Fibroblast of lung (primary cell): ENCODE measurements at regions not wholly inside any gene's neighbourhood (a gene's known extent, or its start where the extent isn't known, plus 50 kb on each side); places are given as distances from the start of the nearest gene placed in this dataset.
A peak's percentile ranks its signal among the peaks of the same experiment; 100 is the strongest.

Experiments used
- DNase-seq, 2 donors: peaks; one replicate each; pipeline versions ENCODE4 v3.0.0 to v3.0.0-alpha.2; 2010; ENCODE audit warnings: low read depth in 2 of 2
- H2AFZ ChIP-seq: 2 replicates; pipeline ENCODE4 v1.5.1; 2012; ENCODE audit warnings: low read length, control low read depth, inconsistent platforms
- H3K27ac ChIP-seq: 2 replicates; pipeline ENCODE4 v1.5.1; 2011; ENCODE audit warnings: low read length, control low read depth; ENCODE audit not compliant: insufficient read depth
- H3K27me3 ChIP-seq: 2 replicates; pipeline ENCODE4 v1.5.1; 2011; ENCODE audit warnings: mild to moderate bottlenecking, low read length; ENCODE audit not compliant: control insufficient read depth, insufficient read depth
- H3K36me3 ChIP-seq: 2 replicates; pipeline ENCODE4 v1.5.1; 2011; ENCODE audit warnings: low read length; ENCODE audit not compliant: control insufficient read depth, insufficient read depth
- H3K4me1 ChIP-seq: 2 replicates; pipeline ENCODE4 v1.5.1; 2011; ENCODE audit warnings: low read length; ENCODE audit not compliant: control insufficient read depth, insufficient read depth; ENCODE audit errors: extremely low read depth
- H3K4me2 ChIP-seq: 2 replicates; pipeline ENCODE4 v1.5.1; 2011; ENCODE audit warnings: low read length, control low read depth; ENCODE audit not compliant: insufficient read depth; ENCODE audit errors: extremely low read depth
- H3K4me3 ChIP-seq, 4 experiments: fragments of 200-600 bp in 1 of 4; sonication (generic) in 1 of 4; replicated peaks in 1 of 4; 2 replicates each; pipeline ENCODE4 v1.5.1; 2011 to 2016; ENCODE audit warnings: low read length in 4 of 4, low read depth in 3 of 4, mild to moderate bottlenecking in 3 of 4, control low read depth in 2 of 4, inconsistent platforms in 1 of 4, mixed read lengths in 1 of 4; ENCODE audit not compliant: insufficient read depth in 1 of 4; ENCODE audit errors: control extremely low read depth in 1 of 4
- H3K79me2 ChIP-seq: 2 replicates; pipeline ENCODE4 v1.5.1; 2012; ENCODE audit warnings: mild to moderate bottlenecking, low read length, inconsistent platforms; ENCODE audit not compliant: control insufficient read depth, insufficient read depth
- H3K9ac ChIP-seq: 2 replicates; pipeline ENCODE4 v1.5.1; 2011; ENCODE audit warnings: mild to moderate bottlenecking, low read length, control low read depth; ENCODE audit not compliant: insufficient read depth
- H3K9me3 ChIP-seq: 2 replicates; pipeline ENCODE4 v1.5.1; 2012; ENCODE audit warnings: low read depth, low read length; ENCODE audit not compliant: control insufficient read depth, insufficient read depth
- H4K20me1 ChIP-seq: 2 replicates; pipeline ENCODE4 v1.5.1; 2011; ENCODE audit warnings: low read length; ENCODE audit not compliant: control insufficient read depth, insufficient read depth; ENCODE audit errors: extremely low read depth
- EZH2 ChIP-seq: IDR thresholded peaks from 2 replicates; pipeline ENCODE4 v1.5.1; 2012; ENCODE audit warnings: low read length, control low read depth, mild to moderate bottlenecking; ENCODE audit errors: missing control alignments
- TF ChIP-seq, protein P1 (sequence below), 2 donors: IDR thresholded peaks in 1 of 2; conservative IDR thresholded peaks in 1 of 2; 1 replicate in 1 of 2; 2 replicates in 1 of 2; pipeline ENCODE4 v1.5.1; 2011 to 2012; ENCODE audit warnings: low read length in 2 of 2, control low read depth in 1 of 2, inconsistent platforms in 1 of 2, low read depth in 1 of 2, mild to moderate bottlenecking in 1 of 2

DNA sequence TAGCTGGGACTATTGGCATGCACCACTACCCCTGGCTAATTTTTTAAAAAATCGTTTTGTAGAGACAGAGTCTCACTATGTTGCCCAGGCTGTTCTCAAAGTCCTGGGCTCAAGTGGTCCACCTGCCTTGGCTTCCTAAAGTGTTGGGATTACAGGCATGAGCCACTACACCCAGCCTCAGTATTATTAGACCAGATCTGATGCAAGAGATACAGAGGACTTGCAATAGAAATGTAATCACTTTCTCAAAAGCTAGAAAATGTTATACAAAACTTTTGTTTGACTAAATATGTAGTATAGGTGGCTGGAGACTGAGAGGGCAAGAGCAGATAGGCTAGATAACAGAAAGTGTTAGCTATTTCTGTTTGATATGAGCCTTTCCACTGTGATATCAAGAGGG, 531.9 kb downstream of the SOX2 start:
- Histone ChIP-seq H3K27ac (no peak overlapping the region), H3K27me3 (no peaks in the 10 kb centered on the region), H3K4me3 (no peak overlapping the region), H3K4me2 (no peak overlapping the region), H3K36me3 (no peaks in the 10 kb centered on the region), H3K4me1 (no peaks in the 10 kb centered on the region), H3K79me2 (no peaks in the 10 kb centered on the region), H3K9ac (no peak overlapping the region), H4K20me1 (no peaks in the 10 kb centered on the region), H3K9me3 (no peaks in the 10 kb centered on the region), H2AFZ (no peak overlapping the region)
- no peak for TF ChIP-seq EZH2
- TF ChIP-seq, protein P1, sequence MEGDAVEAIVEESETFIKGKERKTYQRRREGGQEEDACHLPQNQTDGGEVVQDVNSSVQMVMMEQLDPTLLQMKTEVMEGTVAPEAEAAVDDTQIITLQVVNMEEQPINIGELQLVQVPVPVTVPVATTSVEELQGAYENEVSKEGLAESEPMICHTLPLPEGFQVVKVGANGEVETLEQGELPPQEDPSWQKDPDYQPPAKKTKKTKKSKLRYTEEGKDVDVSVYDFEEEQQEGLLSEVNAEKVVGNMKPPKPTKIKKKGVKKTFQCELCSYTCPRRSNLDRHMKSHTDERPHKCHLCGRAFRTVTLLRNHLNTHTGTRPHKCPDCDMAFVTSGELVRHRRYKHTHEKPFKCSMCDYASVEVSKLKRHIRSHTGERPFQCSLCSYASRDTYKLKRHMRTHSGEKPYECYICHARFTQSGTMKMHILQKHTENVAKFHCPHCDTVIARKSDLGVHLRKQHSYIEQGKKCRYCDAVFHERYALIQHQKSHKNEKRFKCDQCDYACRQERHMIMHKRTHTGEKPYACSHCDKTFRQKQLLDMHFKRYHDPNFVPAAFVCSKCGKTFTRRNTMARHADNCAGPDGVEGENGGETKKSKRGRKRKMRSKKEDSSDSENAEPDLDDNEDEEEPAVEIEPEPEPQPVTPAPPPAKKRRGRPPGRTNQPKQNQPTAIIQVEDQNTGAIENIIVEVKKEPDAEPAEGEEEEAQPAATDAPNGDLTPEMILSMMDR (conservative IDR thresholded peaks at IDR 0.05 in 1 of 2, IDR thresholded peaks at IDR 0.05 in 1 of 2; ENCODE audit: low read depth in 1 of 2, low read length in 2 of 2), result no peak
- peak in 1 of 2 donors; percentile 26 for DNase-seq

DNA sequence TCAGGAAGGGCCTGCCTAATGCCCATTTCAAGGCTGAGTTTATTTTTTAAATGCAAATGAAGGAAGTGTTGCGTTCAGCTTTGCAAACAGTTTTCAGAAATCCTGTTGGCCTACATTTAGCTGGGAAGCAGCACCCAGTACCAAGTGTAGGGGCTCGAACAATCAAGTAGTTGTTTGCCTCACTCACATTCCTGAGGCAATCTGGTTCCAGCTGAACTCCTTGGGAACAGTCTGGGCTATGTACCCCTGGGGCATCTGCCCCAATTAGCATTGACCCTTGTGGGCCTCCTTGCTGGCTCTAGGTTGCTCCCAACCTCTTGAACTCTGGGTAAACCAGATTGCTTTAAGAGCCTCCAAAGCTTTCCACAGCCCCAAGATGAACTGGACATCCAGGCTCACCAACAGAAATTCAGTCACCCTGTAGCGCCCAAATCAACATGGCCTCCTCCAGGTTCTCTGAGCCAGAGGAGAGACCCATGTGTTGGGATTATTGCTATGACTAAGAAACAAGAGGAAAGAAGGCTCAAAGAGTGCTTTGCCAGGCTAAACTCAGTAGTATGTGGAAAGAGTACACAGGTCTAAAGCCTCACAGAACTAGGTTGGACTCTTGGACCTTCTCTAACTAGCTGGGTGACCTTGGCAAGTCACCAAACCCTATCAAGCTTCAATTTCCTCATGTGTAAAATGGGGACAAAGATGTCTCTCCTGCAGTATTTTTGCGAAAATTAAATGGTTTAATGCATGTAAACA, 532.7 kb downstream of the SOX2 start:
- Histone ChIP-seq H3K27ac (no peak overlapping the region), H3K4me2 (no peak overlapping the region), H3K9me3 (no peaks in the 10 kb centered on the region), H3K4me1 (no peaks in the 10 kb centered on the region), H3K9ac (no peak overlapping the region), H3K36me3 (no peaks in the 10 kb centered on the region), H3K27me3 (no peaks in the 10 kb centered on the region), H4K20me1 (no peaks in the 10 kb centered on the region), H3K4me3 (no peak overlapping the region), H2AFZ (no peak overlapping the region), H3K79me2 (no peaks in the 10 kb centered on the region)
- no peak for DNase-seq
- TF ChIP-seq, protein P1 (conservative IDR thresholded peaks at IDR 0.05 in 1 of 2, IDR thresholded peaks at IDR 0.05 in 1 of 2; ENCODE audit: low read depth in 1 of 2, low read length in 2 of 2), result no peak
- TF ChIP-seq EZH2, result no peak

DNA sequence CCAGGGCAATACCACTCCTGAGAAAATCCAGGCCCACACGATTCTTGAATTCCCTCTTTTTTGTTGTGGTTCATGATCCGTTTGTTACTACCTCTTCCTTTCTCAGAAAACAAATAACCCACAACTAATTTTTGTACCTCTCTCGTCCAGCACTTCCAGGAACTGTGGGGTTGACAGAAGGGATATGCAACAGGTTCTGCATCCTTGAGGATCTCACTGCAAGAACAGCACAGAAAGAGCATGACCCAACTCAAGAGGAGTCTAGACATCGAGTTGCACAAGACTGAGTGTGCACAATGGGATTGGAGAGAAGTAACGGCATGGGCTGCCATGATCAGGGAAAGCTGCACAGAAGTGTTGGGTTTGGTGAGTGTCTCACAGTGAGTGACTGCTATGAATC, 533.3 kb downstream of the SOX2 start:
- H3K27me3 ChIP-seq, result no peaks in the 10 kb centered on the region
- H3K4me2 ChIP-seq, result no peak overlapping the region
- H3K4me1 ChIP-seq, result no peaks in the 10 kb centered on the region
- H3K79me2 ChIP-seq, result no peaks in the 10 kb centered on the region
- H4K20me1 ChIP-seq, result no peaks in the 10 kb centered on the region
- H3K4me3 ChIP-seq, result no peak overlapping the region
- H3K27ac ChIP-seq, result no peak overlapping the region
- no peak for DNase-seq
- no peaks in the 10 kb centered on the region for H3K36me3 ChIP-seq
- H3K9me3 ChIP-seq, result no peaks in the 10 kb centered on the region
- no peak overlapping the region for H2AFZ ChIP-seq
- TF ChIP-seq, protein P1 (conservative IDR thresholded peaks at IDR 0.05 in 1 of 2, IDR thresholded peaks at IDR 0.05 in 1 of 2; ENCODE audit: low read depth in 1 of 2, low read length in 2 of 2), result no peak
- no peak for TF ChIP-seq EZH2
- H3K9ac ChIP-seq, result no peak overlapping the region
